ENCODE measurements at regions not wholly inside any gene's neighbourhood (a gene's known extent, or its start where the extent isn't known, plus 50 kb on each side); places are given as distances from the start of the nearest gene placed in this dataset.
A peak's percentile ranks its signal among the peaks of the same experiment; 100 is the strongest.

DNA sequence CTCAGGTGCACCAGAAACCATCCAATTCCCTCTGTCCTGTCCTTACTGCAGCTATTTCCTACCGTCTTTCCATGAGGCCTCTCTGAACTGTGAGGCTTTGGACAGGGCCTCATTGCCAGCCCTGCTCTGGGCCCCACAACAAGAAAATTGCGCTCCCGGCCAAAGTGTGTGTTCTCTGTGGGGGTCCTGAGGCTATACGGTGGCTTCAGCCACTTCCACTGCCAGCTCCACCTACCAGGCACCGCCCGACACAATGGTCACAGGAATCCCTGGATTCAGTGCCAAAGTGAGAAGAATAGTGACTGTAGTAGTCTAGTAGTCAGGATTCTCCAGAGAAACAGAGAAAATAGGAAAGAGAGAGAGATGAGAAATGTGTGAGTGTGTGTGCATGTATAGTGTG, 140.2 kb downstream of the IRS1 start:
- TF ChIP-seq EZH2 (IDR thresholded peaks at IDR 0.05; ENCODE audit: insufficient read depth, poor library complexity, severe bottlenecking) = no peak
- TF ChIP-seq EZH2phosphoT487 (IDR thresholded peaks at IDR 0.05; ENCODE audit: insufficient read depth, low read depth) = no peak
- 89 to 94% methylated on average over 6 of the region's 6 CpGs for WGBS, 2 experiments (ENCODE audit: low coverage in 1 of 2, low lambda C conversion rate in 2 of 2, missing lambda C conversion rate in 2 of 2)
- no peak overlapping the region for H3K9ac ChIP-seq
- H3F3A ChIP-seq (ENCODE audit: insufficient read depth) = peaks cover 15% of the 10 kb centered on the region
- H3K4me1 ChIP-seq (ENCODE audit: insufficient read depth) = peaks cover 32% of the 10 kb centered on the region
- in situ Hi-C loops (cut with MboI) = no loop called here
- no peaks in the 10 kb centered on the region for H3K36me3 ChIP-seq (ENCODE audit: low read depth)
- no peaks in the 10 kb centered on the region for H3K9me2 ChIP-seq (ENCODE audit: insufficient read depth)
- H3K4me3 ChIP-seq = no peak overlapping the region
- no peaks in the 10 kb centered on the region for H3K9me3 ChIP-seq (ENCODE audit: low read depth)
- no peak overlapping the region for H2AFZ ChIP-seq
- H3K4me2 ChIP-seq (ENCODE audit: unreplicated experiment) = no peak overlapping the region
- DNase-seq = no peak
- no peak overlapping the region for H3K27ac ChIP-seq
- H3K27me3 ChIP-seq (replicated peaks; ENCODE audit: insufficient read depth) = no peaks in the 10 kb centered on the region
- no peaks in the 10 kb centered on the region for H4K20me1 ChIP-seq (ENCODE audit: insufficient read depth)
- H3K79me2 ChIP-seq (ENCODE audit: insufficient read depth) = no peaks in the 10 kb centered on the region

DNA sequence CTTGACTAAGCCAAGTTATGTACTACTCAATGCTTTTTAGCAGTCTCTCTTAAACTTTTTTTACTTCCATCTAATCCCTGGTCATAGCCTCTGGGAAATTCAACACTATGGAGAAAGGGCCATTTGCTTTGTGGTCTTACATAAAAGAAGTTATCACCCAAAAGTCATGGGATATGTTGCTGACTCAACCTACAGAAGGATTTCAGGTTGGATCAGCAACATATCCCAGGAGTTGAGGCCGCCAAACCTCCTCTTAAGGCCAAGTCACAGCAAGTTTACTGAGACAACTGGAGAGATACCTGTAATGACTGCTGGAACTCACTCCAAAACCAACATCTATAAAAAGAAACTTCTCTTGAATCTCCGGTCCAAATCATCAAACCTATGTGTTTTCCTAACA, 141.1 kb downstream of the IRS1 start:
- H3K36me3 ChIP-seq (ENCODE audit: low read depth) = no peaks in the 10 kb centered on the region
- H3K79me2 ChIP-seq (ENCODE audit: insufficient read depth) = no peaks in the 10 kb centered on the region
- no peaks in the 10 kb centered on the region for H3K9me3 ChIP-seq (ENCODE audit: low read depth)
- no peak overlapping the region for H3K27ac ChIP-seq
- H3K27me3 ChIP-seq (replicated peaks; ENCODE audit: insufficient read depth) = no peaks in the 10 kb centered on the region
- no peaks in the 10 kb centered on the region for H4K20me1 ChIP-seq (ENCODE audit: insufficient read depth)
- in situ Hi-C loops (cut with MboI) = no loop called here
- peaks cover 15% of the 10 kb centered on the region for H3F3A ChIP-seq (ENCODE audit: insufficient read depth)
- 95 to 97% methylated on average over 2 of the region's 2 CpGs for WGBS, 2 experiments (ENCODE audit: low coverage in 1 of 2, low lambda C conversion rate in 2 of 2, missing lambda C conversion rate in 2 of 2)
- H2AFZ ChIP-seq = no peak overlapping the region
- no peak for DNase-seq
- H3K4me2 ChIP-seq (ENCODE audit: unreplicated experiment) = no peak overlapping the region
- H3K9ac ChIP-seq = no peak overlapping the region
- H3K4me3 ChIP-seq = no peak overlapping the region
- H3K4me1 ChIP-seq (ENCODE audit: insufficient read depth) = peaks cover 32% of the 10 kb centered on the region
- H3K9me2 ChIP-seq (ENCODE audit: insufficient read depth) = no peaks in the 10 kb centered on the region
- no peak for TF ChIP-seq EZH2 (IDR thresholded peaks at IDR 0.05; ENCODE audit: insufficient read depth, poor library complexity, severe bottlenecking)

DNA sequence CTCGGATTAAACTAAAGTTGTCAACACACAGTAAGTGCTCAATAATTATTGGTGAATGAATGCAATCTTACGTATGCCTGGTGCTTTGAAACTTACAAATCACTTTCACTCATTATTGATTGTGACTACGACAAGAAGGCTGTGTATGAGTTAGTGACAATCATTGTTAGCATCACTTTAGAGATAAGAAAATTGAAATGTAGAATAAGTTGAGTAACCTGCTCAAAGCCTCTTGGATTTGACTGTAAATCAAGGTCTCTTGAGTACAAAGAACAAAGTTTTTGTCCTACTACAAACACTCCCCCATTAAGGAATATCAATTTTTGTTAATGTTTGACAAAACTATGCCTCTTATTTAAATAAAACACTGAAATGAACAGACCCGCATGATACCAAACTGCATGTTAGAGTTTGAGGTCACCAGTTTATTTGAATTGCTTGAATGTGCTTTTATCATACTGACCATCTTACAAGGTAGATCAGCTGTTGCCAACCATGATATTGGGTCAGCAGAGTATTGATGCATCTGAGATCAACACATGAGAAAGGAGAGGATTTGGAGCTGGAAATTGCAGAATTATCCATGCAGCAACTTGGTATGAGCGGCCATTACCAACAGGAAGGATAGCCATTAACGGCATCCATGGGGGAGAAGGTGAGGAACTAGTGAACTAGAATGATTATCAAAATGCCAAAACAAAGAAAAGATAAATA, 142.1 kb downstream of the IRS1 start:
- TF ChIP-seq EZH2 (IDR thresholded peaks at IDR 0.05; ENCODE audit: insufficient read depth, poor library complexity, severe bottlenecking) (no peak), EZH2phosphoT487 (IDR thresholded peaks at IDR 0.05; ENCODE audit: insufficient read depth, low read depth) (no peak)
- H3K4me1 ChIP-seq (ENCODE audit: insufficient read depth) = peaks cover 40% of the 10 kb centered on the region
- H3K27ac ChIP-seq = no peak overlapping the region
- no peak overlapping the region for H3K9ac ChIP-seq
- no peaks in the 10 kb centered on the region for H3K36me3 ChIP-seq (ENCODE audit: low read depth)
- no peaks in the 10 kb centered on the region for H3K9me3 ChIP-seq (ENCODE audit: low read depth)
- no peaks in the 10 kb centered on the region for H3K79me2 ChIP-seq (ENCODE audit: insufficient read depth)
- no peaks in the 10 kb centered on the region for H4K20me1 ChIP-seq (ENCODE audit: insufficient read depth)
- no peak overlapping the region for H3K4me2 ChIP-seq (ENCODE audit: unreplicated experiment)
- peaks cover 23% of the 10 kb centered on the region for H3F3A ChIP-seq (ENCODE audit: insufficient read depth)
- H3K4me3 ChIP-seq = no peak overlapping the region
- in situ Hi-C loops (cut with MboI) = no loop called here
- DNase-seq = no peak
- WGBS, 2 experiments (ENCODE audit: low coverage in 1 of 2, low lambda C conversion rate in 2 of 2, missing lambda C conversion rate in 2 of 2) = 92 to 93% methylated on average over 6 of the region's 6 CpGs
- H3K27me3 ChIP-seq (replicated peaks; ENCODE audit: insufficient read depth) = no peaks in the 10 kb centered on the region
- no peak overlapping the region for H2AFZ ChIP-seq
- no peaks in the 10 kb centered on the region for H3K9me2 ChIP-seq (ENCODE audit: insufficient read depth)

DNA sequence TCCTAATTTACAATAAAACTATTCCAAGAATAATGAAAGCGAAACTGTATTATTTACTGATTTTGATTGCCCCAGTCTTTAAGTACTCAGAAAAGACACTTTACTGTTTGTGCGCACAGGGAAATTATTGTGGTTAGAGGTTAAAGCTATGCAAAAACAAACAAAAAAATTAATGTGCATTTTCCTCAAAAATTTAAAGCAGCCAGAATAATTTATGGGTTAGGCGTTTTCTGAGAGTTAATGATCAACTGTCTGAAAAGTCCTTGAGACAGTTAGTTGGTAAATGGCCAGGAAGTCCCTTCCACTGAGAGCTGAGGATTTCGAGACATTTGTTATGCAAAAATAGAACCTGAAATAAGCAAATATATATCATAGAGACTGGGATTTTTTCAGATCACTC, 143.3 kb downstream of the IRS1 start:
- Histone ChIP-seq H3K4me1 (ENCODE audit: insufficient read depth) (peaks cover 42% of the 10 kb centered on the region), H3K27me3 (replicated peaks; ENCODE audit: insufficient read depth) (no peaks in the 10 kb centered on the region), H3K9me2 (ENCODE audit: insufficient read depth) (no peaks in the 10 kb centered on the region), H3K9ac (no peak overlapping the region), H3K36me3 (ENCODE audit: low read depth) (no peaks in the 10 kb centered on the region), H3K4me2 (ENCODE audit: unreplicated experiment) (peak overlapping the region; percentile 34), H3K9me3 (ENCODE audit: low read depth) (no peaks in the 10 kb centered on the region), H4K20me1 (ENCODE audit: insufficient read depth) (no peaks in the 10 kb centered on the region), H3F3A (ENCODE audit: insufficient read depth) (peaks cover 30% of the 10 kb centered on the region), H3K27ac (no peak overlapping the region), H3K79me2 (ENCODE audit: insufficient read depth) (no peaks in the 10 kb centered on the region), H3K4me3 (no peak overlapping the region), H2AFZ (no peak overlapping the region)
- in situ Hi-C loops (cut with MboI) = no loop called here
- TF ChIP-seq EZH2 (IDR thresholded peaks at IDR 0.05; ENCODE audit: insufficient read depth, poor library complexity, severe bottlenecking) (no peak), EZH2phosphoT487 (IDR thresholded peaks at IDR 0.05; ENCODE audit: insufficient read depth, low read depth) (no peak)
- WGBS, 2 experiments (ENCODE audit: low coverage in 1 of 2, low lambda C conversion rate in 2 of 2, missing lambda C conversion rate in 2 of 2) = 60 to 62% methylated on average over 4 of the region's 4 CpGs
- DNase-seq = no peak

DNA sequence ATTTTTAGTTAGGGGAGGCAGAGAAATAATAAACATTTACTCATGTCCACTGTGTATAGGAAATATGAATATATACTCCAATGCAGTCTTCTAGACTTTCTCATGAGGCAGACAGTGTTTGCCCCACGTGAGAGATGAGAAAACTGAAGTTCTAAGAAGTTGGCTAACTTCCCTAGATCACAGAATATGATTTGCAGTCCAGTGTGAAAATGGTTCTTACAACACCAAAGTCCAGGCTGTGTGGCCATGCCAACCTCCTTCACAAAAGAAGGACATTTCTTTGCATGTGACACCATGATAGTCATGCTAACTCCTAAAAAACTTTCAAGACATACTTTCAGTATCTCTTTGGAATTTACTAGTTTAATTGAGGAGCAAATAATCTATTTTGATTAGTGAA, 143.7 kb downstream of the IRS1 start:
- no peaks in the 10 kb centered on the region for H3K9me3 ChIP-seq (ENCODE audit: low read depth)
- H3K4me3 ChIP-seq = no peak overlapping the region
- no peaks in the 10 kb centered on the region for H3K9me2 ChIP-seq (ENCODE audit: insufficient read depth)
- H4K20me1 ChIP-seq (ENCODE audit: insufficient read depth) = no peaks in the 10 kb centered on the region
- peak; percentile 74 for DNase-seq
- H3K36me3 ChIP-seq (ENCODE audit: low read depth) = no peaks in the 10 kb centered on the region
- no peaks in the 10 kb centered on the region for H3K27me3 ChIP-seq (replicated peaks; ENCODE audit: insufficient read depth)
- H2AFZ ChIP-seq = no peak overlapping the region
- no peak for TF ChIP-seq EZH2phosphoT487 (IDR thresholded peaks at IDR 0.05; ENCODE audit: insufficient read depth, low read depth)
- TF ChIP-seq EZH2 (IDR thresholded peaks at IDR 0.05; ENCODE audit: insufficient read depth, poor library complexity, severe bottlenecking) = no peak
- H3K4me1 ChIP-seq (ENCODE audit: insufficient read depth) = peaks cover 41% of the 10 kb centered on the region
- in situ Hi-C loops (cut with MboI) = no loop called here
- H3K4me2 ChIP-seq (ENCODE audit: unreplicated experiment) = peak overlapping the region; percentile 34
- H3F3A ChIP-seq (ENCODE audit: insufficient read depth) = peaks cover 33% of the 10 kb centered on the region
- WGBS, 2 experiments (ENCODE audit: low coverage in 1 of 2, low lambda C conversion rate in 2 of 2, missing lambda C conversion rate in 2 of 2) = 14 to 17% methylated on average over 1 of the region's 1 CpG
- H3K9ac ChIP-seq = no peak overlapping the region
- H3K27ac ChIP-seq = no peak overlapping the region
- no peaks in the 10 kb centered on the region for H3K79me2 ChIP-seq (ENCODE audit: insufficient read depth)

Measured in GM23248 (cell line).